ENCODE measurements at regions not wholly inside any gene's neighbourhood (a gene's known extent, or its start where the extent isn't known, plus 50 kb on each side); places are given as distances from the start of the nearest gene placed in this dataset.

GRCh38 chr5:23064710-23065109 lies 211.6 kb upstream of the CDH12 start:
- no peak for DNase-seq

DNA sequence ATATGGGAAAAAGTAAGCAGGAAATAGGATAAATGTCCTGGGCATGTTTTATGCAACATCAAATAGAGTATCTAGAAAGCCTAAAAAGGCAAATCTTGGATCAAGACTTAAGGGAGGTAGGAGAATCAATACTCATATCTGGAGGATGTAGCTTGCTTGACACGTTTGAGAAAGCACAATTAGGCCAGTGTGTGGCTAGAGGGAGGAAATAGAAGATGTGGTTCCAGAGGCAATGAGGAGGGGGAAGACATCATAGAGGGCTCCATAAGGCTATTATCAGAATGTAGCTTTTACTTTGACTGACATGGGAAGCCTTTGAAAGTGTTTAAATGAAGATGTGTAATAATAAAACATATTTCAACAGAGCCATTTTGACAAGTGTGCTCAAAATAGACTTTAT lies 200.7 kb upstream of the CDH12 start:
- no peak for DNase-seq

- DNase-seq: no peak
Observed at GRCh38 chr5:23042226-23042625, 189.1 kb upstream of the CDH12 start.

- DNase-seq: no peak
Observed at GRCh38 chr5:23035555-23036090, 182.5 kb upstream of the CDH12 start.

DNA sequence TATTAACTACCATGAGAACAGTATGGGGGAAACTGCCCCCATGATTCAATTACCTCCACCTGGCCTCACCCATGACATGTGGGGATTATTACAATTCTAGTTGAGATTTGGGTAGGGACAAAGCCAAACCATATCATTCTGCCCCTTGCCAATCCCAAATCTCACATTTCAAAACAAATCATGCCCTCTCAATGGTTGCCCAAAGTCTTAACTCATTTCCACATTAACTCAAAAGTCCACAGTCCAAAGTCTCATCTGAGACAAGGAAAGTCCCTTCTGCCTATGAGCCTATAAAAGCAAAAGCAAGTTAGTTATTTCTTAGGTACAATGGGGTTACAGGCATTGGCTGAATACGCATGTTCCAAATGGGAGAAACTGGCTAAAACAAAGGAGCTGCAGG lies 180.7 kb upstream of the CDH12 start:
- DNase-seq: no peak

GRCh38 chr5:23029290-23029689 lies 176.1 kb upstream of the CDH12 start:
- no peak for DNase-seq

DNA sequence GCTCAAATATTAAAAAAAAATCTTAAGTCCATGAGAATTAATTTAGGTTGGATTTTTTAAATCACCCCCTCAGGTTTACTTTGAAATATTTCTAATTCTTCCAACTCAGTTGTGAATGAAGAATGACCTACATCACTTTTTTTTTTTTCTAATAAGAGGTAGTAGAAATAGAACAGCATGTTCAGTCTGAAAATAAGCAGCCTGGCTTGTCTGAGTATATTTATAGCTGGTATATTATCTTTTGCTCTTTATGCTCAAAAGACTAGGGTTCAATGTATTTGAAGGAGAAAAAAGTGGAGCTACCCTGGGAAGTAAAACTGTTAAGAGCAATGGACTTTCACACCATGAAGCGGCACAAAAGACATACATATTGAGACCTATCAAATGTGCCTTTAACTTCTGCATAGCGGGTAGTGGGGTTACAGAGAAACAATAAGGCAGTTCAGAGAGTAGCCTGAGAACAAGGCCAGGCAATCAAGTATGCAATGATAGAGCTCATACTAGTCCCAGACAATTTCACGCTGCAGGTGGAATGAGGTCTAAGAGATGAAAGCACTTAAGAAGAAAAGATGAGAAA lies 175.4 kb upstream of the CDH12 start:
- DNase-seq: no peak

DNA sequence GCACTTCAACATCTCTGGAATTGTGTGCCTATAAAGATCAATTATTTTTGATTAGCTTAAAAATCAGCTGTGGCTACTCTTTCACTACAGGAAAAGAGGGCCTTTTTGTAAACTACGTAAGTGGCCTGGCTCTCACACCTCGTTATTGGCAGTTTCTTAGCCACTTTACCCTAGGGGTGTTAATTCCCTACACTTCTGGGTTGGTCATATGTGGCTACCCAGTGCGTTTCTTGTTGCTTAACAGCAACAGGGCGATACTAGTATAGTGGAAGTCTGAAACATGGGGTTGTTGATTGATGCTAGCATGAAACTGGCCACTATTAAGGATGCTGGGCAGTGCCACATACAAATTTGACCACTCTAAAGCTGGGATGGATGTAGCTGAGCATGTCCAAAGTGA lies 174.7 kb upstream of the CDH12 start:
- DNase-seq: no peak

DNA sequence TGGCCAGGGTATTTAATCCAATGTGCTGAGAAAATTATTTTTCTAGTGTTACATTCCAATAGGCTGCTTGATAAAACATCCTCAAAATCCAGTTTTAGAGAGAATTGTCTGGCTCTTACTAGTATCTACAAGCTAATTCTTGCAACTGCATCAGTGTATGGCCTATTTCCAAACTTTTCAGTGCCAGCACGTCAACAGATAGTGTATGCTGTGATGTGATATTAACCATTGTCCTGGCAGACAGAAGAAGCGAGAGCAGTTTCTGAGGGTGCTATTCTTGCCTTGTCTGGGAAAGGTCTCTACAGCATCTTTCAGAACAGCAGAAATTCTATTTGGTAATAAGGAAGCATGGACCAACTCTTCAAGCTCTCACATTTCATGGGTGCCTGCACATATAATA lies 174.2 kb upstream of the CDH12 start:
- DNase-seq: no peak

DNA sequence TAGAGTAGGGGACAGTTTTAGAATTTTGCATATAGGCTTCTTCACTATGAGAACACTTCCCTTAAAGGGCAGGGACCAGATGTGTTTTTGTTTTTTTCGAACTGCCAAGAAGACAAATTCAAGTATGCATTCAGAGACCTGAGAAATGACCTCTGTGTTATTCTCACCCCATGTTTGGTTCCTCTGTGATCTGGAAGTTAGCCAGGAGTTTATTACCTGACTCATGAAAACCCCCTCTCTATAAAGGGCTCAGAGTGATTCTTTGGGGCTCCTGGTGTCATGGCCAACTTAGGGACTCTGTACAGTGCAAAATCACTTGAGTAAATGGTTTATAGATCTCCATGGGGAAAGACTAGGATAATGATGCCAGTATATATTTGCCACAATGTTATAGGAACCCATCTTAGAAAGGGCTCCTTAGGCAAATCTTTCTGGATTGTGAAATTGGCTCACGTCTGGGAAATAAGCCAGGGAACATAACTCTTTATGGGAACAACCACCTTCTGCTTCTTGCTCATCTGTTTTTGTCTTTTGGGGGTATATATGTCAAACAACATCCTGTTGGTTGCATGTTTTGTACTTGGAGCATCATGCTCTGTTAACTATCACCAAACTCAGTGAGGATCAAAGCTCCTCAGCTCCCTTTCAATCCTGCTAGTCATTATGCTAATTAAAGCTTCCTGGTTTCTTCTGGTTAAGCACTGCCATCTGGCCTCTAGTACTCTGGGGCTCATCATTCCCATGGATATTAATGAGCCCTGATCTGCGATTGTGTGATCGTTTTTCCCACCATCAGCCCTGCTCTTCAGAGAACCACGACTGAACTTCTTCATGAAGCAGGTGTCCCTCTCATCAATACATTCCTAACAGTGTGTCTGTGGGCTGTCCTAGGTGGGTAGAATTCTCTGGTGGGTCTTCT lies 173.4 kb upstream of the CDH12 start:
- DNase-seq: no peak

DNA sequence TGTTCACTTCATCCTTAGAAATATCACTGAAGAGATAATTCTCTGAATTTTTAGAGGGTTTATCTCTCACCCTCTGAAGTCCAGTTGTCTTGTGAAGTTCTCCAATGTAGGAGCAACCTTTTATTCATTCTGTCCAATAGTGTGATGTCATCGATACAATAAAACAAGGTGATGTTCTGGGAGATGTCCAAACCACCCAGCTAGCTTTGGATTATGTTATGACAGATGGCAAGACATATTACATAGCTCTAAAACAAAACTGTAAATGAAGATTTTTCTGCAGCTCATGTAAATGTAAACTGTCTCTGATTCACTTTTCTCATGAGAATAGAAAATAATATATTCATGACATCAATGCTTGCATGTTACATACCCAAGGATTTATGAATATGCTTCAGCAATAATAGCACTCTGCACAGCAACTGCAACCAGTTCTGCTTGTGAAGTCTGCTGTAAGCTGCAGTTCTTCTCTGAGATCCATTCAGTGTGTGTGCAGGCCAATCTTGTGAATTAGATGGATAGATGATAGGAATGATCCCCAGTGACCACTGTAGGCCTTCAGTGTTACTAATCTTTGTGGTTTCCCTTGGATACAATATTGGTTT lies 172.6 kb upstream of the CDH12 start:
- DNase-seq: no peak

- no peak for DNase-seq
Observed at GRCh38 chr5:23024470-23024869, 171.3 kb upstream of the CDH12 start.

DNA sequence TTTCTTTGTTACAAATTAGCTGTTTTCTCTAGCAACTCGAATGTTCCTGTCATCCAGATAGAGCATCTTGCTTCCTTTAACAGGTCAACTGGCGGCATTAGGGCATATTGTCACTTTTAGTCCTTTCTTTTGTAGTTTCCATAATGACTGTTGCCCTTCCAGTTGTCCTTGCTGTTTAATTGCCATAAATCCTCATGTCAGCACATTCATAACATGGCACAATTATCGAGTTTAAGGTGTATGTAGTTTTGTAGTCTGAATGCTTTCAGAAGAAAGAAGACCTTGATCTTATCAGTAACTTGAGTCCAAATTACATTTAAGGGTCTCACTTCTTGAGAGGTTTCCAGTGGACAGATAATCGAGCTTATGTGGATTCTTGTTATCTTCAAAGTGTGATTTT lies 161.7 kb upstream of the CDH12 start:
- DNase-seq: no peak

DNA sequence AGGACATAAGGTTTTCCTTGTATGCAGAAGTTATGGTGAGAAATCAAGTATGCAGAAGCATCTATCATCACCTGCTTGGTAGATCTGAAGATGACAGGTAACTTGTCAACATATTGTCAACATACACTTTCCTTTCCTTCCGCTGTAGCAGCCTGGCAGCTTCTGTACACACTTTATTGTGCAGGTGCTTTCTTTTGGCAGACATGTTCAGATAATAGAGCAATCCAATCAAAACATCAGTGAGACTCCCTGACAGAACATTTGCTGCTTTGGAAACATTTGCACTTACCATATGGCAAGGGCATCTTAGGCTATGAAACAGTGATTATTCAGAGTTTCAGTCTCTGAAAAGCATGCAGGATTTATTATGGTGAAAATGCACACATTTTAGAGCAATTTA lies 161.1 kb upstream of the CDH12 start:
- no peak for DNase-seq

DNA sequence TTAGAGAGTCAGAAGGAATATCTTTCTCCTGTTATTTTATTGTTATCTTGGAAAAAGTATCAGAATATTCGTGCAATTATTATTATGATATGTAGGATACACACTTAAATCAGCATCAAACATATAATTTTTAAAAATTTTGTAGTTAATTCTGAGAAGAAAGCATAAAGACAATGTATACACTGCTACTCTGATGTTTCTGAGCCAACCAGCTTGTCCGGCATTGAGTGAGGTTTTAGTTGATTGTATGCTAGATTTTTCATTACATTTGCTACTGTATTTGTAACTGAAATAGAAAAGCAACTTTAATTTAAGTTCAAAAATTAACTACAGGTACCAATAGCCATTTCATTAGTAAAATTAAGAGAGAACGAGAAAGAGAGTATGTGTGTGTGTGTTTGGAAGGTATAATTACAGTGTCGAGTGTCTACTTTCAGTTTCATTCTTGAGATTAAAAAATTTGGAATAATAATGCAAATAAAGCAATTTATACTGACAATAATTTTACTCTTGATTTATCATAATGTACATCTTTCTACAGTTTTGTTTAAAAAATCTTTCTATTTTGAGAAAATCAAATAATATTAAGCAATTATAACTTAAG lies 160.4 kb upstream of the CDH12 start:
- no peak for DNase-seq

DNA sequence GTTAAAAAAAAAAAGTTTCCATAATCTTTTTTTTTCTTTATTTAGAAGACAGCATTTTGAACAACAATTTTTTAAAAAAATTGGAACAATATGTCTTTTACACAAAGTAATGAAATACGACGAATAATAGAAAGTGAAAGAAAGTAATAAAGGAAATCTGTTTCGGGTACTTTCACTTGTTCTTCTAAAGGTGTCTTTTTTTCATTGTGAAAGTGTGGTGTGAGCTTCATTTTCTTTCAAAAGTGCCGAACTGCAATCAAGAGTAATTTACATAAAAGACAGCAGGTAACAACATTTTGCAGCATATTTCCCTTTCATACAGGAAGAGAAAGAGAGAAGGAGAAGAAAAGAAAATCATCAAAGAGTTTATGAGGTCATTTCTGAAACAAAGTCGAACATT lies 159.7 kb upstream of the CDH12 start:
- no peak for DNase-seq

- no peak for DNase-seq
Observed at GRCh38 chr5:23007762-23008161, 154.6 kb upstream of the CDH12 start.

GRCh38 chr5:23007236-23007635 lies 154.1 kb upstream of the CDH12 start:
- no peak for DNase-seq

DNA sequence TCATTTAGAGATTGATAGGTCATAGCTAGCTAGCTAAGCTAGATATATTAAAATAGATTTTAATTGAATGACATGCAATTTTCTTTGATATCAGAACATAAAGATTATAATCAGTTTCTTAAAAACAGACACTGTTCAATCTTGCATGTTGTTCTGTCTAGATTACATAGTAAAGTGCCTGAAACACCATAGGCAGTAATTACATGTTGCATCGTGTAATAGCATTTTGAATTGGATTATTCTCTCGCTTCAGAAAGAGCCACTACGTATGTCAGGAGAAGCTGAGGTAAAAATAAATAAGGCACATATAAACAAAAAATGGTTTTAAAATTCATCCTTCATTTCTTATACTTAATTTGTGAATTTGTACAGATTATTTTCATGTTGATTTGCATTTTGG lies 148.0 kb upstream of the CDH12 start:
- DNase-seq: no peak

- DNase-seq: no peak
Observed at GRCh38 chr5:22998774-22999173, 145.6 kb upstream of the CDH12 start.

- DNase-seq: no peak
Observed at GRCh38 chr5:22998362-22998761, 145.2 kb upstream of the CDH12 start.

GRCh38 chr5:22988937-22989336 lies 135.8 kb upstream of the CDH12 start:
- DNase-seq: no peak

DNA sequence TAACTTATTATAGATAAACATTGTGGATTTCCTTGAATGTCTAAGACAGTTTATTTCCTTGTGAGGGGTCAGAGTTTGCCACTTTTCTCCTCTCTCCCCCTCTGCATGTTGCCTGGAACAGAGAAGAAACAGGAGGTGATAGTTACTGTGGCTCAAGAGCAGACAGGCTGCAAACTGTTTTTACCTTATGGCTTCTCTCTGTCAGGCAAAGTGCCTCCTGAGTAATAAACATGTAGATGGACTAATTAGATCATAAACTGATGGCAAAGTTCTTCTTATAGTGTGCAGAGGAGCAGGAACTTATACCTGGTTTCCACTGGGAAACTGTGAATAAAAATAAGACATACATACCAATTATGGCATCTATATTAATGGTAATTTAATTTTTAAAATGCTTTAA lies 133.1 kb upstream of the CDH12 start:
- no peak for DNase-seq

DNA sequence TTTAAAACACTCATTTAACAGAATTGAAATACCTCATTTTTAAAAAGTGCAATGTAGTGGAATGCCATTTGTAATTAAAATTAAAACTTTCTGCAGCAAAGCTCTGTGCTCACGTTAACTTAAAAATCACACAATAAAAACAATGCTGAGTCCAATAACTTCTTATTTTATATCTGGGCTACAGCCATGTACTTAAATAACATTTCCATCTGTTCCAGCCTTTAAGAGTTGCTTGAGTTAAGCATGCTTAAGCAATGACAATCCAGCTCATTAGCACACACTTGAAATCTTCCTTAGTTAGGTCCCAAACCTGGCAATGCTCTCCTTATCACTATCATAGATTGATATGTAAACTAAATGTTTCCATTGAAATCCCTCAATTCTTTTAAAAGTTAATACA lies 132.3 kb upstream of the CDH12 start:
- DNase-seq: no peak

Measured in right hindlimb (tissue), 1 donor.